ENCODE measurements at regions not wholly inside any gene's neighbourhood (a gene's known extent, or its start where the extent isn't known, plus 50 kb on each side); places are given as distances from the start of the nearest gene placed in this dataset.

DNA sequence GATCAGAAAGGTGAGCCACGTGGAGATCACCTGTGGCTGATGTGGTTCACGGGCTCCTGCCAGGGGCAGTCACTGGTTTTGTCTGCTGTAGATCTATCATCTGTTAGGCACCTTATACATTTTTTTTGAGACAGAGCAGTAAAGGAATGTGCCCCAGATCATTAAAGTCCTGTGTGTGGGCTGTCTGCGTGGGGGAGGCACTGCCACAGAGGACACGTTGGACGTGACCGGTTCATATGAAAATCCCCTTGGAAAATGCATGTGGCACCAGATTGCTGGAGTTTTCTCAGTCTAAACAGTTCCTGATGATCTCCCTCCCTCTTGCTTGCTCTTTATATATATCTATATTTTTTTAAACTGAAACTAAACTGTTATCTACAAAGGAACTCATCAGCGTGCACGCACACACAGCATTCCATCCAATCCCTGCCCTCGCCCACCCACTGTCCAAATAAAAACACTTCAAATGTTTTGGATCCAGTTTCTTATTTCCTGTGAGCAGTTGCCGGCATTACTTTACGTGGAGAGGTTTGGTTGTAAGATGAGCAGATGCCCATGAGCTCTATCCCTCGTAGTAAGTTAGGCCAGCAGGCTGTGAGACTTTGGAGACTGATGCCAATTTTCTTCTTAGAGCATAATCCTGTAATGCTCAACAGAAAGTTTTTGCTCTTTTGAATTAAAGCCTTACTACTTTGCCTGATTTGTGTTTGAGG, 161.6 kb upstream of the EXOC2 start:
- no peak for TF ChIP-seq TAF1 (IDR thresholded peaks at IDR 0.05; ENCODE audit: low read depth, low read length)
- no peak for TF ChIP-seq POLR2AphosphoS5 (IDR thresholded peaks at IDR 0.05; ENCODE audit: low read depth, low read length)
- no peak for TF ChIP-seq POLR2A (IDR thresholded peaks at IDR 0.05; ENCODE audit: low read depth, low read length)
- TF ChIP-seq PAX5 (IDR thresholded peaks at IDR 0.05; ENCODE audit: insufficient read depth, low read length, severe bottlenecking): no peak
